Fibroblast of pulmonary artery (primary cell): ENCODE measurements at regions not wholly inside any gene's neighbourhood (a gene's known extent, or its start where the extent isn't known, plus 50 kb on each side); places are given as distances from the start of the nearest gene placed in this dataset.
"Not testable (repeated sequence)": the region's sequence is repeated elsewhere in the genome, so short reads cannot be mapped to it uniquely, and the experiment has no call there.

Experiments used
- DNase-seq: peaks from one replicate; pipeline ENCODE4 v3.0.0-alpha.2; 2010; ENCODE audit warnings: low read depth
- H3K4me3 ChIP-seq: replicated peaks from 2 replicates; pipeline ENCODE4 v1.5.1; 2011; ENCODE audit warnings: low read depth, mild to moderate bottlenecking, control low read depth, low read length, moderate library complexity
- CTCF ChIP-seq: IDR thresholded peaks from 2 replicates; pipeline ENCODE4 v1.5.1; 2011; ENCODE audit warnings: mild to moderate bottlenecking, control low read depth, low read length, inconsistent platforms; ENCODE audit errors: missing control alignments

GRCh38 chr1:177700856-177701255, 269.0 kb downstream of the SEC16B start:
- DNase-seq: no peak
- TF ChIP-seq CTCF: no peak
- H3K4me3 ChIP-seq: no peak overlapping the region

DNA sequence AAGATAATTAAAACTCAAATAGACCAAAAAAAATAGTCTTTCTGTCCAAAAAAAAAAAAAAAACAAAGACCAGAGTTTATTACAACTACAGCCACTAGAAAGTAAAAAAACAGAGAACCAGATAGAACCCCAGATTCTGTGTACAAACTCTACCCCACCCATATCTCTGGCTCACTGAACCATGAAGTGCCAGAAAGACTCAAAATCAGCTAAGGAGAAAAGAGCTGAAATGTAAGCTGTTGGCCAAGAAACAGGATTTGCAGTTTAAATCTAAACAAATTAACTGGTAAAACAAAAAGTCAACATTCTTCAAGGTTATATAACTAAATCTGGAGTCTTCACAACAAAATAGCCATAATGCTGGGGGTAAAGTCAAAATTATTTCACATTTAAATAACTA, 278.9 kb downstream of the SEC16B start:
- H3K4me3 ChIP-seq: no peak overlapping the region
- no peak for TF ChIP-seq CTCF
- no peak for DNase-seq

DNA sequence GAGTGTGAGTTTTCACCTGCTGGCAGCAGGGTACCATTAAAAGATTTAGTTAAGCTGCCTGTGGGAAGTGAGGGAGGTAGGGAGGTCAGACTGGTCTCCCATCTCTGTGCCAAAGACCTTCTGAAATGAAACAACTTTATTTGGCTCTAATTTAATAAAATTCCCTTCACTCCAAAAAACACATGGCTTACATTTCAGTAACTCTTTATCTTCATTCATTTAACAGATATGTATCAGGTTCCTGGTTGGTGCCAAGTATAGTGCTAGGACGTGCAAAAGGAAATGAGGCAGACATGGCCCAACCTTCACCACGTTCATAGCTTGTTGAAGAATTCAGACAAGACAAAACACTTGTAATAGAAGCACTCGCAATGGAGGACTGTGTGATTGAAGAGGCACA, 282.3 kb downstream of the SEC16B start:
- H3K4me3 ChIP-seq: no peak overlapping the region
- DNase-seq: no peak

GRCh38 chr1:177686933-177687332, 282.9 kb downstream of the SEC16B start:
- H3K4me3 ChIP-seq: no peak overlapping the region
- no peak for TF ChIP-seq CTCF
- DNase-seq: no peak

More for the DNA sequence above, 282.3 kb downstream of the SEC16B start:
- TF ChIP-seq CTCF: no peak

DNA sequence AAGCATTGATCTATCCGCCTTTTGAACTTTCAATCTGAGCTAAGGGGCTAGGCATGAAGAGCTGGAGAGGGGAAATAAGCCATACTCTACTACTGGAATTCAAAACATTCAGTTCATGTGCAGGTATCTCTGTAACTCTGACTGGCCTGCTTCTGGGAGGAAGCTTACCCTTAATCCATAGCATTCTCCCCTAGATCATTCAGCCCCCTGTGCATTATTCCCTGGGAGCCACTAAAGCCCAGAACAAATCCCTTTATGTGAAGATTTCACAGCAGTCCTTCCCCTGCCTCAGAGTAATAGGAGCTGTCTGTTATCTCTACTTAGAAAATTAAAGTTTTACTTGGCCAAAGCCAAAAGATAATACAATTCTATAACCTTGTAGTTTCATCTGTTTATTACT, 300.7 kb downstream of the SEC16B start:
- no peak for TF ChIP-seq CTCF
- no peak overlapping the region for H3K4me3 ChIP-seq
- no peak for DNase-seq

- no peak for TF ChIP-seq CTCF
- DNase-seq: no peak
- H3K4me3 ChIP-seq: no peak overlapping the region
Observed at GRCh38 chr1:177665935-177666334, 303.9 kb downstream of the SEC16B start.

DNA sequence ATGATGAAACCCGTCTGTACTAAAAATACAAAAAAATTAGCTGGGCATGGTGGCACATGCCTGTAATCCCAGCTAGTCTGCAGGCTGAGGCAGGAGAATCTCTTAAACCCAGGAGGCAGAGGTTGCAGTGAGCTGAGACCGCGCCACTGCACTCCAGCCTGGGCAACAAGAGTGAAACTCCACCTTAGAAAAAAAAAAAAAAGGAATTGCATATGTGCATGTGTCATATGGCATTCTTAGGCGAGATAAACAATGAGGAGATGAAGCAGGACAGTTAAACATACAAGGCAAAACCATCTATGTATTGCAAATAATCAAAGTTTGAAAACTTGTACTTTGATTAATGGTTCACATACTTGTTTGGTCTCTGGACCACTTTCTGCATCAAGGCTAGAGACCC, 305.1 kb downstream of the SEC16B start:
- DNase-seq, H3K4me3 ChIP-seq: not testable (repeated sequence)

DNA sequence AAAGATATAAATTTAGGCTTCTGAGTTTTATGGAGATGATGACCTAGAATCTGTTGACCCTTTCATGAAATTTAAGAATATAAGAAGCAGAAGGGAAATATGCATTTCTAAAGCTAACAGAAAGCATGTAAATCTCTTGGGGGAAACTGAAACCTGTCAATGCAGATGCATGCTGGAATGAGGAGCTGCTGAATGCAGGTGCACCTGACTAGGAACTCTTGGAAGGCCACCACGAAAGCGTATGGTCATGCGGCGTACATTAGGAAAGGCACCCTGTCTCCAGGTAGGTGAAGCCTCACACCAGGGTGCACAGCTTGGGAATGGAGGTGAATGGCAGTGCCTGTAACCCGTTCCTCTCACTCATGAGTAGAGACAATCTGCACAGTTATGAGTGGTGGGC, 309.7 kb downstream of the SEC16B start:
- DNase-seq: no peak
- no peak for TF ChIP-seq CTCF
- H3K4me3 ChIP-seq: no peak overlapping the region
